Nephron progenitor cell (in vitro differentiated cells): ENCODE measurements at regions not wholly inside any gene's neighbourhood (a gene's known extent, or its start where the extent isn't known, plus 50 kb on each side); places are given as distances from the start of the nearest gene placed in this dataset.

Experiments
- DNase-seq: peaks from one replicate; pipeline ENCODE4 v3.0.0; 2021
- H3K27ac Mint-ChIP-seq: 2 replicates; pipeline ENCODE4 v1.8.0; 2021; ENCODE audit warnings: mild to moderate bottlenecking, moderate library complexity, mixed read lengths
- H3K27me3 Mint-ChIP-seq: 2 replicates; pipeline ENCODE4 v1.8.0; 2021; ENCODE audit warnings: mild to moderate bottlenecking, low read depth, mixed read lengths; ENCODE audit not compliant: poor library complexity
- H3K36me3 Mint-ChIP-seq: 2 replicates; pipeline ENCODE4 v1.8.0; 2021; ENCODE audit warnings: low read depth, mixed read lengths
- H3K4me1 Mint-ChIP-seq: 2 replicates; pipeline ENCODE4 v1.8.0; 2021; ENCODE audit warnings: mixed read lengths
- H3K4me3 Mint-ChIP-seq: 2 replicates; pipeline ENCODE4 v1.8.0; 2021; ENCODE audit warnings: mild to moderate bottlenecking, moderate library complexity, mixed read lengths
- H3K9me3 Mint-ChIP-seq: 2 replicates; pipeline ENCODE4 v1.8.0; 2021; ENCODE audit warnings: mild to moderate bottlenecking, moderate library complexity, mixed read lengths
- CTCF ChIP-seq: fragments of 200-600 bp; sonication (generic); IDR thresholded peaks from 2 replicates; pipeline ENCODE4 v1.5.0; 2021; ENCODE audit warnings: antibody characterized with exemption

DNA sequence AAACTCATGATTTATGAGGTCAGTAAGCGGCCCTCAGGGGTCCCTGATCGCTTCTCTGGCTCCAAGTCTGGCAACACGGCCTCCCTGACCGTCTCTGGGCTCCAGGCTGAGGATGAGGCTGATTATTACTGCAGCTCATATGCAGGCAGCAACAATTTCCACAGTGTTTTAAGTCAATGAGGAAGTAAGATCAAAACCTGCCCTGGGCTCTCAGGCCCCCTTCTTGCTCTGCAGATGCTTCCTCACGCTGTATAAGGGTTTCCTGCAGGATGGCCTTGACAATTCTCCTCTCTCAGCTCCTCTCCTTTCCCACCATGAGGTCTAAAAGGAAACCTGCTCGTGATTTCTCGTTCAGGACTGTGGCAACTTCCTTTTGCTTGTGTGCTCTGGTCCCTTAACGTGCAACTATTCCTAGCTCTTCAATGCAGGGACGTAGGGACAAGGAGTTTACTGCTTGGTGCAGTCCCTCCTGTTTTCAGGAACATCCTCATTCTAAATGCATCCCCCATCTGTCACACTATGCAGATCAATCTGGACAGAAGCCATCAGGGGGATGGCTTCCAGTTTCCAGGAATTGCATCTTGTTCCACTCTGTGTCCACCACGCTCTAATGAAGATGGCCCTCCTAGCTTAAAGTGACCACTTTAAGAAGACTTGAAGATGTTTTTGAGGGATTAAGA, 64.3 kb upstream of the IGLL5 start:
- no peak for DNase-seq
- Mint-ChIP-seq H3K27ac (no peak overlapping the region), H3K27me3 (peaks cover 57% of the 10 kb centered on the region), H3K36me3 (no peaks in the 10 kb centered on the region), H3K9me3 (no peaks in the 10 kb centered on the region), H3K4me3 (no peak overlapping the region), H3K4me1 (peaks cover 21% of the 10 kb centered on the region)
- no peak for TF ChIP-seq CTCF

DNA sequence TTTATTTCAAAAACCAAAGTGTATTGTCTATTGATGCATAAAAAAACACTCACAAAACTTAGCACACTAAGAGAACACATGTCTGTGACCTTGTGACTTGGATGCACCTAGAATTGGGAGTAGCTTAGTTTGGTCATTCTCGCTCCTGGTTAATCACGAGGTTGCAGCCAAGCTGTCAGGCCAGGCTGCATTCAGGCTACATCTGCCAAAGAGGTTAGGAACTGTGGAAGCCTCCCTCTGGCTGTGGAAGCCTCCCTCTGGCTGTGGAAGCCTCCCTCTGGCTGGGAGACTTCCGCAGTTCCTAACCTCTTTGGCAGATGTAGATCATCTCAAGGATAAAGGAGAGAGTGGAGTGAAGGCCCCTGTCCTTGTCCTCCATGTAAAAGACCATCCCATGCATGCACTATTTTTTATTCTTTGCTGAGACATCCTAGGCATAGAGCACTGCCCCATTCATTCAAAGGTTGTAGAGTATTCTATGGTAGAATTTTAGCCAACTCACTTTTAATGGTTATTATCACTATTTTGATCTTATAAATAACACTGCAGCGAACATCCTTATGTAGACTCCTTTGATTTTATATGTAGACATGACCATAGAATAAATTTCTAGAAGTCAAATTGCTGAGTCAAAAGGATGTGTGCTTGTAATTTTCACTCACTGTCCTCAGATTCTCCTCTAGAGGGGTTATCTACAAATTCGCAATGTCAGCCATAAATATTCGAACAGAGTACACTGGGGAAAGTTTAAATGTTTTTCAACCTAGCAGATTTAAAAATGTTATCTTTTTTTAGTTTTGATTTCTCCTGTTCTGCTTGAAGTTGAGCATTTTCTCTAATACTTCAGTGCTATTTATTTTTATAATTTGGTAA, 63.0 kb upstream of the IGLL5 start:
- TF ChIP-seq CTCF: no peak

DNA sequence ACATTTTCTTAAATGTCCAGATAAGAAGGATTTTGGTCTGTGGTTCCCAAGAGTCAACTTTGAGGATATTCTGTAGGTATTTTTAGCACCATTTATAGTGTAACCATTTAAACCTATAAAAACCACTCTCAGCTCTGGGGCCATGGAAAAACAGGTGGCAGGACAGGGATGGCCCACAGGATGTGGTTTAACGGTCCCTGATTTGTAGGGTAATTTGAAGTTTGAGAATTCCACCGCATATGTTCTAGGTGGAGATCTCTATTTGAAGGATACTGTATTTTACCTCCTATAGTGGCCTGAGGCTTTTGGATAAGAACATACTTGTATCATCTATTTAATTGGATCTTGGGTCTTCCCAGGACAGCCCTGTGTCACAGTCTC, 62.4 kb upstream of the IGLL5 start:
- Mint-ChIP-seq H3K27ac (no peak overlapping the region), H3K27me3 (peaks cover 64% of the 10 kb centered on the region), H3K36me3 (no peaks in the 10 kb centered on the region), H3K4me3 (no peak overlapping the region), H3K9me3 (no peaks in the 10 kb centered on the region), H3K4me1 (peaks cover 21% of the 10 kb centered on the region)
- DNase-seq: no peak
- no peak for TF ChIP-seq CTCF

More for the DNA sequence above, 63.0 kb upstream of the IGLL5 start:
- H3K4me3 Mint-ChIP-seq: no peak overlapping the region
- peaks cover 21% of the 10 kb centered on the region for H3K4me1 Mint-ChIP-seq
- no peak overlapping the region for H3K27ac Mint-ChIP-seq
- DNase-seq: no peak
- H3K36me3 Mint-ChIP-seq: no peaks in the 10 kb centered on the region
- H3K27me3 Mint-ChIP-seq: peaks cover 63% of the 10 kb centered on the region
- no peaks in the 10 kb centered on the region for H3K9me3 Mint-ChIP-seq

GRCh38 chr22:22827187-22827939, 60.3 kb upstream of the IGLL5 start:
- Mint-ChIP-seq H3K9me3 (peaks cover 7% of the 10 kb centered on the region), H3K4me1 (peaks cover 10% of the 10 kb centered on the region), H3K4me3 (no peak overlapping the region), H3K27ac (no peak overlapping the region), H3K27me3 (peaks cover 55% of the 10 kb centered on the region), H3K36me3 (no peaks in the 10 kb centered on the region)
- TF ChIP-seq CTCF: no peak
- DNase-seq: no peak

DNA sequence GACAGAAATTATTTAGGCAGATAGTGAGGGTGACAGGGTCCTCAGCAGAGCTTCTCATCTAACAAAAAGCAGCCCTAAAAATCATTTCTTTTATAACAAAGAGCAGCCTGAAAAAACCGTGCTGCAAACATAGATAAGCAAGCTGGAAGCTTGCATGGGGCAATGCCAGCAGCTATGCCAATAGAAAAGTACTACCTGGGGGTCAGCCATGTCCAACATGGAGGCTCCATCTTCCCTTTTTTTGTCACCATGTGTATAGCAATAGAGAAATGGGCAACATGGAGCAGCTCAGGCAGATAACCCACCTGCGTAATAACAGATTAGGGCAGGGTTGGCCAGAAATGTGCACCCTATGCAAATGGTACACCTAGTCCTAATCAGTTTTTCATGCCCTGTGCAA, 57.4 kb upstream of the IGLL5 start:
- Mint-ChIP-seq H3K27me3 (peaks cover 72% of the 10 kb centered on the region), H3K4me1 (no peaks in the 10 kb centered on the region), H3K9me3 (peaks cover 7% of the 10 kb centered on the region), H3K4me3 (no peak overlapping the region), H3K27ac (no peak overlapping the region), H3K36me3 (no peaks in the 10 kb centered on the region)
- DNase-seq: no peak
- TF ChIP-seq CTCF: no peak
